Spleen (tissue), 7 donors: ENCODE measurements at regions not wholly inside any gene's neighbourhood (a gene's known extent, or its start where the extent isn't known, plus 50 kb on each side); places are given as distances from the start of the nearest gene placed in this dataset.

ENCODE experiments used
- CTCF ChIP-seq, 11 experiments: fragments of 200-600 bp in 7 of 11; fragments of 450-650 bp in 4 of 11; sonication (generic) in 4 of 11; IDR thresholded peaks in 8 of 11; conservative IDR thresholded peaks in 3 of 11; 1 replicate in 7 of 11; 2 replicates in 4 of 11; pipeline versions ENCODE4 v1.4.0 to v1.8.0; 2016 to 2021; ENCODE audit warnings: antibody characterized with exemption in 11 of 11, inconsistent platforms in 4 of 11, mild to moderate bottlenecking in 1 of 11
- POLR2A ChIP-seq, 3 donors: fragments of 450-650 bp; IDR thresholded peaks; one replicate each; pipeline ENCODE4 v1.5.1; 2017; ENCODE audit warnings: antibody characterized with exemption in 3 of 3, mild to moderate bottlenecking in 1 of 3
- POLR2AphosphoS5 ChIP-seq, 3 donors: sonication (generic); formaldehyde crosslinking; IDR thresholded peaks; one replicate each; pipeline ENCODE4 v1.5.1; 2017; ENCODE audit warnings: antibody characterized with exemption in 3 of 3
- donor health status: DM: no; HTN: no; CAD: no; lungs with moderate emphysema.
- donor health status: DM: no; HTN: no; CAD: no.
- donor health status: DM: no; HTN: no; CAD: no.

DNA sequence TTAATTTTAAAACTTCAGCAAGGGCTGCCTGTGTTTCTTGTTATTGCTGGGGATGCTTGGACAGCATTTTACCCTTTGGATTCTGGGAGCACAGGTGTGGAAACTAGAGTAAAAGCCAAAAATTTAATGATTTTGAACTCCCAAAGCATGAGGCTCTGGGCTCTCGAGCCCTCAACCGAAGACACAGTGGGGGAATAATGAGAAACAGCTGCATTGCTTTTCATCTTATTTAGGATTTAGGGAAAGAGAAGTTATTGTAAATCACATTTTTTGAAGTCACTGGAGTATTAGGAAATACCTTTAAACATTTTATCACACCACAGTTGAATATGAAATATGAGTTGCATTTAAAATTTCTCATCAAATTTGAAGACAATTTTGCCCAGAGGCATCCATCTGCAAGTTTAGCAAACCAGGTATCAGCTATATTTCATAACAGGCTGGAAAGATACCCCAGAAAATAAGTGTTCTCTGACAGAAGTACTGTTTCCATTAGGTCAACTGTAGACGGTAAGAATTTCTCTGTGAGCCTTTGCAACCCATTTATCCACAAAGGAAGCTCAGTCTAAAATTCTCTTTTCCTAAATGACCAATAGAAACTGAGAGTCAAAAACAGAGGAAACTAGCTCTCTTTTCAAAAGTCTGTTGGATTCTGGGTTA lies 290.6 kb upstream of the PHYHIPL start:
- TF ChIP-seq CTCF (IDR thresholded peaks at IDR 0.05 in 8 of 11, conservative IDR thresholded peaks at IDR 0.05 in 3 of 11) (no peak), POLR2A (IDR thresholded peaks at IDR 0.05) (no peak), POLR2AphosphoS5 (IDR thresholded peaks at IDR 0.05) (no peak)
